ENCODE measurements at regions not wholly inside any gene's neighbourhood (a gene's known extent, or its start where the extent isn't known, plus 50 kb on each side); places are given as distances from the start of the nearest gene placed in this dataset.

DNA sequence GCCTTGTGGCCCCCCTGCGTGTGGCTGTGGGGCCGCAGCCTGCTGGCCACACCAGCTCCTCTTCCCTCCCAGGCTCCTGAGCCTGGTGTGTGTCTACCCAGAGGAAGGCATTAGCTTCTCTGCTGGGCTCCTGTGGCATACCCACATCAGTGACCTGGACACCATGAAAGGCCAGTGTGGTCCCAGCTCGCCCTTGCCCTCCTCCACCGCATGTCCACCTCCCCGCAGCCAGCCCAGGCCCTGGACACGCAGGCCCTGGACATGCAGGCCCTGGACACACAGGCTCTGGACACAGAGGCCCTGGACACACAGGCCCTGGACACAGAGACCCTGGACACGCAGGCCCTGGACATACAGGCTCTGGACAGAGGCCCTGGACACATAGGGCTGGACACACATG is 153.4 kb upstream of the PPP1R26 start:
- no peak for DNase-seq

DNA sequence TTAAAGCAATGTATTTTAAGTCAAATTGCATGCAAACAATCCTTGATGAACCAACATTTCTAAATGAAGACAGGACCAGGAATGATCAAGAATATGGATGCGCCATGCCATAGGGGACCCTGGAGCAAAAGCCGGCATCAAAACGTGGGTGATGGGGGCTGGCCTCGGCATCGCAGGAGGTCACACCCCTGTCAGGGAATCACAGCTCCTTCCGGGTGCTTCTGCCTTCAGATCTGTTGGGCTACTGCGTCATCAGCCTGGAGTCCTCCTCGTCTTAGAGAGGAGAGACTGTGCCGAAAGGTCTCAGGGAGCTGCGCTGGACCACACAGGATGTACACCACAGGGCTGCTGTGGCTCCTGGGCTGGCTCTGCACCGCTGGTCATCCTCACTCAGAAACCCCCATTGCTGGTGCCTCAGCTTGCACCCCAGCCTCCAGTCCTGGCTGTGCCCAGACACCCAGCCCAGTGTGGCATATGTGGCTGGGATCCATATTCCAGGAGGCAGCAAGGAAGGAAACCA is 152.9 kb upstream of the PPP1R26 start:
- DNase-seq, result no peak

DNA sequence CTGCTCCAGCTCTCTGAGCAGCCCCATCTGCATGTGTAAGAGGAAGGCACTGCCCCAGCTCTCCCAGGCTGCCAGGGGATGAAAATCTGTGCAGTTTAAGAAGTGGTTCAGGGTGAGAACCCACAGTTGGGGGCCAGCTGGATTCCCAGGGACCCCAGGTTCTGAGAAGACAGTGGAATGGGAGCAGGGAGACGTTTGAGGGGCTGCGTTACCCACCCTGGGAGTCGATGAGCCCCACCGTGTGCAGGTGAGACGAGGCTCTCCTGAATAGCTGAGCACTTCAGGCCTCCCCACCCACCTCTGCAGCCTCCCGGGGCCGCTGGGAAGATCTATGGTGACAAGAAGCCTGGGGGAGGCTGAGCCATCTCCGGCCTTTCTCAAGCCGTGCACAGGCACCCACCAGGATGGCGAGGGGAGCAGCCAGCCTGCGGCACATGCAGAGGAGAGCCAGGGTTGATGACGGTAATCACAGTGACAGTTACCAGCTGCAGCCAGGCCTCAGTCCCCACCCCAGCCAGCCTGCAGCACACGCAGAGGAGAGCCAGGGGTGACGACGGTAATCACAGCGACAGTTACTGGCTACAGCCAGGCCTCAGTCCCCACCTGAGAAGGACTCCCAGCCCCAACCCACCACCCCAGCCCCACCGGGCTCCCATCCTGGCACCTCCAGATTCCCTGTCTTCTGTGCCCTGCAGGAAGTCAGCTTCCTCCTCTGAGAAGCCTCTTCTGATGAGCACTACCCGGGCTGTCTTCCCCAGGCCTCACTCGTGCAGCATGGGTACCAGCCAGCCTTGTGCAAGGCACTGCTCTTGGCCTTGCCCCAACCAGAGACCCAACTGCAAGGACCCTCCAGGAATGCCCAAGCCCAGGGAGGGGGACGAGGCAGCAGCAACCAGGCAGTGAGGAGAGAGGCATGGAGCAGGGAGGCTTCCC is 150.8 kb upstream of the PPP1R26 start:
- no peak for DNase-seq

DNA sequence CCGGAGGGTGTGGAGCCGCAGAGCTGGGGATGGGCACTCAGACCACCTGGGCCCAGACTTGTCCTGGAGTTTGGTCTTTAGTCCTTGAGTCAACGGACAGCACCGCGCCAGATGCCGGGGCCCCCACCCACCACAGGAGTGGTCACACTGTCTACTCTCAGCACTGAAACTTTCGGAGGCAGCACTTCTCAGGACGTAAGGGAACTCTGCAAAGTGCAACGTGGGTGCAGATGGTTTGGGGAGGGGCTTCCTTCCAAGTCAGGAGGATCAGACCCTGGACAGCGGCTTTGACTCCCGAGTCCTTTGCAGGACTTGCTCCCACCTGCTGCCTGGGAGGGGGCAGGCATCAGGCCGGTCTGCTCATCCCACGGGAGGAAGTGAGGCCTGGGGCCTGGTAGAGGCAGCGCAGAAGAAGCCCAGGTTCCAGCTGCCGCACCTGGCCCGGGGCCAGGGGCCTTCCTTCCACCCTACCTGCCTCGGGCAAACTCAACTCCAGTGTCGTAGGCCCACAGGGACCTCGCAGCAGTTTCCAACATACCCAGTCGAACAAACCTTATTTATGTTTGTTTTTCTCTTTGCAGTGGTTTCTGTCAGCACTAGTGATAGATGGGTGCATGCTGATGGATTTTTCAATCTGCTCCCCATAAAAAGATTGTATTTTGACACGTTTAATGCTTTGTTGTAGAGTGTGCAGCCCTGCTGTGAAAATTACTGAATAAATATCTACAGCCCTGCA is 149.8 kb upstream of the PPP1R26 start:
- DNase-seq, result no peak

DNA sequence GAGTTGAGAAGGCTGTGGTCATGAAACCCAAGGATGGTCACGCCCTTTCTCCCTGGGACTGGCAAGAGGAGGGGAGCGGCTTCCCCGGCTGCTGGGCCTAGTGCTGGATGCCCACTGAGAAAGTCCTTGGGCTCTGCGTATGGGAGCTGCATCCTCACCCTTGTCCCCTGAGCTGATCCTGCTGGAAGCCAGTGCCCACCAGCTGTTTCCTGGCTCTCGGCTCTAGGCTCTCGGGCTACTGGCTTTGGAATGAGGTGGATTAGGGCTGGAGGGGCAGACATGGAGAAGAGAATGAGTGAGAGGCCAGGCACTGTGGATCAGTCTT is 149.3 kb upstream of the PPP1R26 start:
- no peak for DNase-seq

DNA sequence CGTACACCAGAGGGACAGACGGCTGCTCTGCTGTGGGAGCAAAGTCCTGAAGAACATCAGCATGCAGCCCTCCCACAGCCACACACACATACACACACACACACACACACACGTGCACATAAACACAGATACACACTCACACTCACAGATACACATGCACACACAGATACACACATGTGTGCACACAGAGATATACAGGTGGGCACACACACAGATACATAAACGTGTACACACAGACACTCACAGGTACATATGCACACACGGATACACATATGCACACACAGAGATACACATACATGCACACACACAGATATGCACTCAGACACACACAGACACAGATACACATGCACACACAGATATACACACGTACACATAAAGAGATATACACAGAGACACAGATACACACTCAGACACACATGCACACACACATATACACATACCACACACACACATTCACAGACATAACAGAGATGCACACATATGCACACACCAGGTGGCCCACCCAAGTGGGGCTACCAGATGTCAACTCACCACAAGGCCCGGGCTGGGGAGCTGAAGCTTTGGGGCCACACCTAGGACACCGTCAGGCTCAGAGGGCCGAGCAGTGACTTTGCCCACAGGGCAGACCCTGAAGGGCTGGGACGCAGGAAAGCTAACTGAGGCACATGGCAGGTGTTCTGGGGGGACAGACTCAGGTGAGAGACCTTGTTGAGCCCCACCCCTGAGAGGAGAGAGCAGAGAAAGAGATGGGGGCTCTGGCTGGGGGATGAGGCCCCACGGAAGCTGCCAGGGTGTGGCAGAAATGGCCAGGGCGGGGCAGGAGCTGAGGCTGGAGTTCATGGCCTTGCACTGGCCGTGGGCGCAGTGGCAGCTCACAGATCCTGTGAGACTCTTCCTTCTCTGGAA is 148.6 kb upstream of the PPP1R26 start:
- no peak for DNase-seq

DNA sequence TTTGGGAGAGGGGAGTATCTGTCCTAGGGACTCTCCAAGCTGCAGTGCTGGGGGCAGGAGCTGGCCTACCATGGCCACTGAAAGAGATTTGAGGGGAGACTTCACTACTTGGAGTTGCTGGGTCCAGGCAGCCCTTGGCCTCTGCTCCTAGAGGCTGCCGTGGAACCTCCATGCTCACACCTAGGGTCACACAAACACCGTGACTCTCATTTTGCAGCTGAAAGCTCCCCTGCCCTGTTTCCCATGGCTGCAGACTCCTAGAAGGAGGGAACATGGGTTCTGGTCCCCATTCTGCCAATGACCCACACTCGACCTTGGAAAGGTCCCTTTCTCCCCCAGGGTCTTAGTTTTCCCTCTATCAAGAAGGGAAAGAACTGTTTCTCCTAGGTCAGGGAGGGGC is 147.1 kb upstream of the PPP1R26 start:
- no peak for DNase-seq

DNA sequence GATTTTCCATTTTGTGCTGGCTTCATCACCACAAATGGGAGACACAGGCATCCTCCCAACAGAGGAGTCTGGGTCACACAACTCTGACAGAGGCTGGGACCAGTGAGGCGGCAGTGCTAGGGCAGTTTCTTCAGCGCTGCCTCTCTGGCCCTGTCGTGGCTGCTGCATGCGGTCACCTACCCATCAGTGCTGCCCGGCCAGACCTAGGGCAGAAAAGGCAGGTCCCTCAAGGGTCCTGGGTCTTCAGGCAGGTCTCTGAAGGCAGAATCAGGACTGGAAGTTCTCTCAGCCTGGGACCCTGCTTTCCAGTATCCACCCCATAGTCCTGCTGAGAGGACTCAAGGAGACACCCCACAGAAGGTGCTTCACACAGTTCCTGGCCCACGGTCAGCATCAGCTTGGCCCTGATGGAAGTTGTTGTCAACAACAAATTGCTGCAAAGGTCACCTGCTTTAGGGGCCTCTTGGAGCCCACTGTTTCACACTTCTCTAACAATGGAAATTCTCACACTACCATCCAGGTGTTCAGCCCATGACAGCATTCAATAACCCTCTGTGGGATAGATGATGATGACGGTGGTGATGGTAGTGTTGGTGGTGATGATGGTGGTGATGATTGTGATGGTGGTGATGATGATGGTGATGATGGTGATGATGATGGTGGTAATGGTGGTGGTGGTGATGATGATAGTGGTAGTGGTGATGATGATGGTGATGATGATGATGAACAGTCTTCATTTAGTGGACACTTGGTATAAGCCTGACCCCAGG is 146.4 kb upstream of the PPP1R26 start:
- DNase-seq, result no peak

DNA sequence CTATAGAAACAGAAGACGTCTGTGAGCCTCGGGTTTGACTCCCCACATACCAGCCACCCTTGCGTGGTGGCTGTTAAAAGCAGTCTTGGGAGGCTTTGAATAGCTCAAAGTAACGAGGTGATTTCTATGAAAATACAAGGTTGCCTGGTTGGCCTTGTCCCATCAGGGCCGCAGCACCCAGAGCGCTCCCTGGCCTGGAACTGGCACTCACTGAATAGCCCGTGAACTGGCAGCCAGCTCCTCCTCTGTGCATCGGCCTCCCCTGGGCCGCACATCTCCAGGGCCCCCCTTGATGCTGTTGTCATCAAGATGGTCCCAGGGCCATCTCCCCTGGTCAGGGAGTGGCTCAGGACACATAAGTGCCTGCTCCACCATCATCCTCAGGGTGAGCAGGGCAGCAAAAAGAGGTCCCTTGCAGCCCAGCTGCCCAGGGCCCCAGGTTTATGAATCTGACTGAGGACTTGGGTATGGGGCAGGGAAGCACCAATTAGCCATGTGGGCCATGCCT is 144.6 kb upstream of the PPP1R26 start:
- DNase-seq, result no peak

DNA sequence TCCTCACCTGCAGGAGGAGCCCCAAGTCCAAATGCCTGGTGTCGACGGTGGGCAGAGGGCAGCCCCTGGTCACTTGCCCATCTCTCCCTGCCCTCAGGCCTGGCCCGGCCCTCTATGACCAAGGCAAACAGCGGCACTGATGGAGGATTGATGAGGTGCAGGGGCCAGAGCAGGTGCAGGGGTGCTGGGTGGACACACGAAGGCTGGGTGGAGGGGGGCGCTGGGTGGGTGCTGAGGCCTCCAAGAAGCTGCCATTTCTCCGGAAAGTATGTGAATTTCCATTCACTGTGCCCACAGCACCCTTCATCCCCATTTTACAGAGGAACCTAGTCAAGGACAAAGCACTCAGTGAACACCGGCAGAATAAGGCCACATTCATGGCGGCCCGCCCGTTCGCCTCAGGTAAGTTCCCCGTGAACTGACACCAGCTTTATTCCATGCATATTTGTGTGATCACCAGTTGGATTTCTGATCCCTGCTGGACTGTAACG is 143.8 kb upstream of the PPP1R26 start:
- DNase-seq, result no peak

DNA sequence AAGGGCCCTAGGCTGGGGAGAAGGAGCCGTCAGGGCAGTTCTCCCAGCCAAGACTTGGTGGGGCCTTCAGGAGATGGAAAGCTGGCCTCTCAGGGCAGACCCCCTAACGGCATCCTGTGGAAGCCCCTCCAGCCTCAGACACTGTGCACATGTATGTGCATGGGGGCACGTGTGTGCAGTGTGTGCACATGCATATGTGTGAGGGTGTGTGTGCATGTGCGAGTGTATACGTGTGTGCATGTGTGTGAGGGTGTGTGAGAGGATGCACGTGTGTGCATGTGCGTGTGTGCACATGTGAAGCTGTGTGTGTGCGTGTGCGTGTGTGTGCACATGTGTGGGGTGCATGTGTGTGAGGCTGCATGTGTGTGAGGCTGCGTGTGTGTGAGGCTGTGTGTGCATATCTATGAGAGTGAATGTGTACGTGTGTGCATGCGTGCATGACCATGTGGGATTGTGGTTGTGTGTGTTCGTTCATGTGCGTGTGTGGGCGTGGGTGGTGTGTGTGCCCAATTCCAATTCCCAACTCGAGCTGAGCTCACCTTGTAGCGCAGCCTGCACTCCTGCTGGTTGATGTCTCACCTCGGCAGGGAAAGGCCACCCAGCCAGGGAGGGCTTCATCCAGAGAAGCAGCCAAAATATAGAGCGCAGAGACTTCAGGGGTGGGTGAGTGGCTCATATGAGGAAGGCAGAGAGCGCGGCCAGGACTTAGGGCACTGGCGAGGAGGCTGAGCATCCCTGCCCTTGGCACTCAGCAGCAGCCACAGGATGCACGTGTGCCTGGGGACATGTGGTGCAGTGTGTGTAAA is 142.7 kb upstream of the PPP1R26 start:
- DNase-seq, result no peak

DNA sequence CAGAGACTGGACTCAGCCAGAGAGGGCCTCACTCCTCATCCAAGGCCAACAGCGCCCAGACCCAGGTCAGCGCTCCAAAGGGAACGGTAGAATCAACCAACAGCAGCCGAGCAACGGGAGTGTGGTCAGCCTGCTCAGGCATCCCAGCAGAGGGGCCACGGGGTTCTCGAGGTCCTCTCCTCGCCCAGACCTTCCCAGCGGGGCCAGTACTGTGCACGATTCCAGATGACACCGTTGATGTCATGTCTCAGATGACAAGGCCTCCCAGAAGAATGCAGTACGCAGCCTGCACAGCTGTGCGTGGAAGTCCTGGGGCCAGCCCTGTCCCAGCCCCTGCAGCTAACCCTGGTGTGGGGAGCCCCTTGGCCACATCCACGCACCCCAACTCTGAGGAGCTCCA is 141.0 kb upstream of the PPP1R26 start:
- DNase-seq, result no peak

DNA sequence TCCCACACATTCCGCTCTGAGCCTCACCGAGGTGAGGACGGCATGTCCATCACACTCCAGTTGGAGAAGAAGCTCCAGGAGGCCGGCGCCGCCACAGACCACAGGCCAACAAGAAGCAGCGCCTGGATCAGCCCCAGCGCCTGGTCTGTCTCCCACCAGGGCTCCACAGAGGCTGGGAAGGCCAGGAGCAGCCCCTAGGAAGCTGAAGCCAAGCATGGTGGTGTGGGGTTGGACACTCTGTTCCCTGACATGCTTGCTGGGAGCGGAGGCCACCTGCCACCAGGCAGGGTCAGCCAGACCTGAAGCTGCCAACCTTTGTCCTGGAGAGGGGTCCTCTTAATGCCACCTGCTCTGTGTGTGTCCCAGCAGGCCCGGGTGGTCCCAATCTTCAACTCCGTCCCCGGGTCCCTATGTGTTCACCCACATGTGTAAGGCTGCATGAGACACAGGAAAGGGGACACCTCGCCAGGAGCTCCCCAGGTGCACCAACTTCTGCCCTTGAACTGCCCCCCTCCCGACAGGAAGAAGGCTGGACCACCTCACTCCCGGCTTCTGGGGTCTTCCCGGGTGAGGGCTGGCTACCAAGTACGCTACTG is 140.1 kb upstream of the PPP1R26 start:
- no peak for DNase-seq

DNA sequence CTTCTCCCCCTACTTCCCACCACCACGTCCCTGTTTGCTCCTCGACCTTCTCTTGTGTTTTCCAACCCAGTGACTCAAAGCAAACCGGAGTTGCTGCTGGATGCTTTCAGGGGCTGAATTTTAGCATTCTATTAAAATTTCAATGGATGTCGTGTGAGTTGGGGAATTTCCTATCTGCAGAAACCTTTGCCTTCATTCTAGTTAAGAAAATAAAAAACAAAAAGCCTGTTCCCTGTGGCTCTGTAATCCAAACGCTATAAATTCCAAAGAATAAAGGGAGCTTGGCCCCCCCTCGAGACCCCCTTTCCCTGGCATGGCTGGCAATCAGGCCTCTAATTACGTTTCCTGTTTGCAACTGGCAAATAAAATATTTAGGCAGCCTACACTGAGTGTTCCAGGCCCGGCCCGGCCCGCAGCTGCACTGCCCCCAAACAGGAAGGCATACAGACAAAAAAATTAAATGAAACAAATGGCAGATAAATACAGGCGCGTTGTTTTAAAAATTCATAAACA is 139.4 kb upstream of the PPP1R26 start:
- no peak for DNase-seq

DNA sequence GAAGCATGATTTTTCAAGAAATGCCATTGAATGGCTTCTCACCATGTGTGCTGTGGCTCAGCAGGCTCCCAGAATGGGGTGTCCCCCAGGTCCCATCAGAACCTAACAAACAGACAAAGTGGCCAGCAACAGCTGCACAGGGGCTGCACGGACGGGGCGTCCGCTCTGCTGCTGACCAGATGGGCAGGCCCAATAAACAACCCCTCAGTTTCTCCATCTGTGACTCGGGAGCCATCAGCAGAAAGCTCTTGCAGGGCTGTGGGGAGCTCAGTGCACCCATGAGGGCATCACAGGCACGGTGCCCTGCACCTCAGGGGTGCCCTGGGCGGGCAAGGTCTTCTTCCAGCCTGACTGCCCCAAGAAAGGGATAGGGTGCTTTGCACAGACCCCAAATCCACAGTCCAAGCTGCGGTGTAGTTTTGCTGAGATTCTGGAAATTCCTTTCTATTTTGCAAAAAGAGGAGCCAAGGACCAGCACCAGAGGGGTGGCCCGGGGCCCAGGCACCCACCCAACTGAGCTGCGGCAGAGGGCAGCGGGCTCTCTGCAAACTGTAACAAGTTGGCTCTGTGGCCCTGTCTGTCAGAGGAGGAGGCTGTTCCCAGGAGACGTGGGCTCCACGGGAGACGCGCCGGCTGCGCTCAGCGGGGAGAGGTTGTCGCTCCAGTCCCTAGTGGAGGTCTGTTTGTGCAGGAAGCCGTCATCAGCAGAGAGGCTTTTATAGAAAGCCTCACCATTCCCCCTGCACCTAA is 138.7 kb upstream of the PPP1R26 start:
- no peak for DNase-seq

DNA sequence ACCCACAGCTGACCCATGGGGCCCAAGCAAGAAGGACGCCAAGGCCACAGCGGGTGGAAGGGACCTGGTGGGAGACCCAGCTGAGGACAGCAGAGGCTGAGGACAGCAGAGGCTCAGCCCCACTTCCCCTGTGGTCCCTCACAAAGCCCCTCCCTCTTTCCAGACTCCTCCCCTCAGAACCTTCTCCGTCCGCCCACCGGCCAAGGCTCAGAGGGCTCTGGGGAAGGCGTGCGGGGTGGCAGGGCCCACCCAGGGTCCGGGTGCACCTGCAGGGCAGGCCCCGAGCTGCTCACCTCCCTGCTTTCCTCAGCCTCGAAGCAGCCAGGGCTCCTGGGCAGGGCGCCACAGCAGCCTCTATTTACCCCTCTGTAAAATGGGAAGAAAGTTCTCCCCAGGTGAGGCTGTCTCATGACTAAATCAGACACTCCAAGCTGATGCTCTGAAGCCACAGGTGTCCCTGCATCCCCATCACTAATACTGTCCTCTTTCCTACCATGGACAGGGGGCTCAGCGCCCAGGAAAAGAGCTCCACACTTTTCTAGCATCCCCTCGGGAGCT is 137.9 kb upstream of the PPP1R26 start:
- no peak for DNase-seq

DNA sequence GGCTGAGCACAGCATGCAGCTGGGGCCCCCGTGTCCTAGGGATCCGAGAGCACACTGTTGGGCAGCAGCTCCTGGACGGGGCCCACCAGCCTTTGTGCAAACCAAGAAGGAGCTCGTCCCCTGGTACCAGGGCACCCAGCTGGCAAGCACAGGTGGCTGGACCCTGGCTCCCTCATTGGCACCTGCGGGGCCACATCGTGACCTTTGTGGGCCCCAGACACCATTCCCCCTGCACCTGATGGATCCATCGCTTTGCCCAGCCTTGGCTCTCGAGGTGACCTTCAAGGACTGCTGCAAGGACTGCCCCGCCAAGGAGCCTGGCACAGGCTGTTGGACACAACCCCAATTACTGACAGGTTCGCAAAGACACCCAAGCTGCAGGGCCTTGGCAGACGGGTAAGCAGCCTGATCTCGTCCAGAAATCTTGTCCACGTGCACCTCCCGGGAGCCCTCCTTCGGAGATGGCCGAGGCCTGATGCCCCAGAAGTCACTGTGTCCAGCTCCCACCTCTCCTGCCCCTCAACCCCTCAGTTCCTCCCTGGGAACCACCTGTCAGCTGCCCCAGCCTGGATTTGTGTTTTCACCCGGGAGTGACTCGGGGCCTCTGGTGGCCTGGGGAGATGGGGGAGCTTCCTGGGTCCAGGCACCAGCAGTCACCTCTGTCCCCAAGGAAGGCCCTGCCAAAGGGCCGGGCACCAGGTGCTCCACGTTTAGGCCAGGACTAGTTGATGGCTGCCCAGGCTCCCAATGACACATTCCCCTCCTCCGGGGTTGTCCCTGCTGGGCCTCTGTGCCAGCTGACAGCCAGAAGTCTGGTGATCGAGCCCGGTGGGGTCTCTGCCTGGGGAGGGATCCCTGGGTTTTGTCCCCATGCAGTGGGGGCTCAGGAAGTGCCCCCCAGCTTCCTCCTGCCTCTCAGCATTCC is 137.1 kb upstream of the PPP1R26 start:
- no peak for DNase-seq

DNA sequence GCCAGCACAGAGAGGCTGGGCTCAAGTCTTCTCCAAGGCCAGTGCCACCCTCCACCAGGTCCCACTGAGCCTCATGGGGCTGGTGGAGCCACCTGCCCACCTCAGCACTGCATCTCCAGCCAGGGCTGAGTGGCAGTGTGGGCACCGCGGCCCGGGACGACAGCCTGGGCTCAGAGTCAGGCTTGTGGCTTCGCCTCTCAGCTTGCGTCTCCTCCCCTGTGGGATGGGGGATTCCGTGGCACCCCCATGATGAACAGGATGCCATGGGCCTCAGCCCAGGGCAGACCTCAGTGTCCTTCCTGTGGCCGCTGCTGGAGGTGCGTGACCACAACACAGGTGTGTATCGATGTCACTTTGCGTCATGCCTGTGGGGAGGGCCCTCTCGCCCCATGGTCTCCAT is 136.4 kb upstream of the PPP1R26 start:
- DNase-seq, result no peak

Measured in CD4-positive, alpha-beta T cell treated with Interleukin-15 for 1 hour (primary cell).